HCT116 (cell line): ENCODE measurements at regions not wholly inside any gene's neighbourhood (a gene's known extent, or its start where the extent isn't known, plus 50 kb on each side); places are given as distances from the start of the nearest gene placed in this dataset.

Experiments
- ATAC-seq: fragments of 200-7000 bp; cut with Tn5 transposase; 2 replicates; pipeline ENCODE4 v1.9.1; 2020; ENCODE audit warnings: mild to moderate bottlenecking, moderate library complexity
- BruUV-seq: library from RNA; stranded (reverse); fragments of 400-500 nt; replicated peaks from 2 replicates; lab custom pipeline; 2021; lab: Mats Ljungman, UMichigan
- CTCF ChIA-PET: fragments of 300-600 bp; sonication (Branson Sonifier 250); formaldehyde crosslinking; loops from one replicate; lab custom pipeline; 2021; ENCODE audit warnings: antibody characterized with exemption; lab: Charles Lee
- POLR2A ChIA-PET: fragments of 300-600, 350-600 bp; sonication (Branson Sonifier 250); formaldehyde crosslinking; loops from one replicate; lab custom pipeline; 2021; ENCODE audit warnings: antibody characterized with exemption; lab: Charles Lee
- RAD21 ChIA-PET, 2 experiments: fragments of 300-600 bp; sonication (Branson Sonifier 250); formaldehyde crosslinking; loops; one replicate each; lab custom pipeline; 2023; ENCODE audit warnings: low total read pairs in 2 of 2; ENCODE audit not compliant: uncharacterized antibody in 2 of 2, unreplicated experiment in 2 of 2, low non-redundant PET in 1 of 2; lab: Charles Lee
- DNase-seq: peaks from one replicate; pipeline ENCODE4 v3.0.0-alpha.2; 2010; ENCODE audit warnings: low read depth, low spot score
- H2AFZ ChIP-seq: fragments of 200-600 bp; shearing (Covaris generic), sonication (generic); 2 replicates; pipeline ENCODE4 v1.6.1; 2017; ENCODE audit warnings: low read depth, mixed run types, mixed read lengths, antibody characterized with exemption, low read length; ENCODE audit not compliant: poor library complexity, severe bottlenecking
- H3K27ac ChIP-seq: 2 replicates; pipeline ENCODE4 v1.5.1; 2012; ENCODE audit warnings: low read depth, low read length
- H3K27me3 ChIP-seq: fragments of 200-600 bp; sonication (generic); 2 replicates; pipeline ENCODE4 v1.6.1; 2016; ENCODE audit warnings: mixed run types, low read length, mixed read lengths; ENCODE audit not compliant: insufficient read depth
- H3K36me3 ChIP-seq, 2 experiments: fragments of 200-500 bp in 1 of 2; fragments of 200-600 bp in 1 of 2; sonication (Bioruptor generic) in 1 of 2; sonication (generic) in 1 of 2; 2 replicates each; pipeline versions ENCODE4 v1.5.1 to v1.6.1; 2014 to 2016; ENCODE audit warnings: low read length in 2 of 2, inconsistent platforms in 1 of 2, mixed read lengths in 1 of 2, mixed run types in 1 of 2; ENCODE audit not compliant: insufficient read depth in 2 of 2, control insufficient read depth in 1 of 2
- H3K4me1 ChIP-seq, 2 experiments: fragments of 200-600 bp in 1 of 2; sonication (generic) in 1 of 2; 2 replicates each; pipeline versions ENCODE4 v1.5.1 to v1.6.1; 2012 to 2017; ENCODE audit warnings: low read length in 2 of 2, inconsistent platforms in 1 of 2, mild to moderate bottlenecking in 1 of 2, mixed read lengths in 1 of 2, mixed run types in 1 of 2, moderate library complexity in 1 of 2; ENCODE audit not compliant: insufficient read depth in 2 of 2, control insufficient read depth in 1 of 2
- H3K4me2 ChIP-seq: fragments of 200-600 bp; sonication (generic); 2 replicates; pipeline ENCODE4 v1.6.1; 2017; ENCODE audit warnings: mixed run types, low read length, mixed read lengths
- H3K4me3 ChIP-seq, 2 experiments: fragments of 200-600 bp in 1 of 2; sonication (generic) in 1 of 2; replicated peaks in 1 of 2; 2 replicates each; pipeline ENCODE4 v1.5.1; 2011 to 2016; ENCODE audit warnings: low read length in 2 of 2, control low read depth in 1 of 2, low read depth in 1 of 2, mild to moderate bottlenecking in 1 of 2, mixed read lengths in 1 of 2, mixed run types in 1 of 2
- H3K79me2 ChIP-seq: fragments of 200-600 bp; sonication (generic); 2 replicates; pipeline ENCODE4 v1.6.1; 2017; ENCODE audit warnings: mild to moderate bottlenecking, mixed run types, low read length, moderate library complexity, mixed read lengths; ENCODE audit not compliant: insufficient read depth
- H3K9ac ChIP-seq: fragments of 200-600 bp; sonication (generic); 2 replicates; pipeline ENCODE4 v1.6.1; 2016; ENCODE audit warnings: low read length, mixed read lengths
- H3K9me2 ChIP-seq: fragments of 200-600 bp; sonication (generic), shearing (Covaris generic); 2 replicates; pipeline ENCODE4 v1.6.1; 2017; ENCODE audit warnings: mixed run types, mild to moderate bottlenecking, moderate library complexity; ENCODE audit not compliant: insufficient read depth
- H3K9me3 ChIP-seq, 2 experiments: fragments of 200-500 bp in 1 of 2; fragments of 200-600 bp in 1 of 2; sonication (Bioruptor generic) in 1 of 2; sonication (generic) in 1 of 2; 2 replicates each; pipeline ENCODE4 v1.6.1; 2014 to 2017; ENCODE audit warnings: low read length in 2 of 2, mixed read lengths in 2 of 2, inconsistent platforms in 1 of 2, low read depth in 1 of 2, mild to moderate bottlenecking in 1 of 2, mixed run types in 1 of 2, moderate library complexity in 1 of 2; ENCODE audit not compliant: control insufficient read depth in 1 of 2, insufficient read depth in 1 of 2
- H4K20me1 ChIP-seq: fragments of 200-600 bp; sonication (generic), shearing (Covaris generic); 2 replicates; pipeline ENCODE4 v1.6.1; 2017; ENCODE audit warnings: mixed run types, mild to moderate bottlenecking, moderate library complexity; ENCODE audit not compliant: insufficient read depth
- JUND ChIP-seq: IDR thresholded peaks from 2 replicates; pipeline ENCODE4 v1.6.1; 2012
- ZNF274 ChIP-seq: fragments of 200-500 bp; sonication (Bioruptor generic); IDR thresholded peaks from 2 replicates; pipeline ENCODE4 v1.6.1; 2014; ENCODE audit warnings: mild to moderate bottlenecking, low read depth, low read length, inconsistent platforms
- intact Hi-C: fragments of 100-400 bp; cut with micrococcal nuclease; formaldehyde crosslinking; loops from 2 replicates; pipeline ENCODE4 v1.10.0; 2022
- TF ChIP-seq, protein P1 (sequence below): IDR thresholded peaks from 2 replicates; pipeline ENCODE4 v1.6.1; 2012; ENCODE audit warnings: low read depth
- TF ChIP-seq, protein P2 (sequence below): IDR thresholded peaks from 2 replicates; pipeline ENCODE4 v1.6.1; 2012

DNA sequence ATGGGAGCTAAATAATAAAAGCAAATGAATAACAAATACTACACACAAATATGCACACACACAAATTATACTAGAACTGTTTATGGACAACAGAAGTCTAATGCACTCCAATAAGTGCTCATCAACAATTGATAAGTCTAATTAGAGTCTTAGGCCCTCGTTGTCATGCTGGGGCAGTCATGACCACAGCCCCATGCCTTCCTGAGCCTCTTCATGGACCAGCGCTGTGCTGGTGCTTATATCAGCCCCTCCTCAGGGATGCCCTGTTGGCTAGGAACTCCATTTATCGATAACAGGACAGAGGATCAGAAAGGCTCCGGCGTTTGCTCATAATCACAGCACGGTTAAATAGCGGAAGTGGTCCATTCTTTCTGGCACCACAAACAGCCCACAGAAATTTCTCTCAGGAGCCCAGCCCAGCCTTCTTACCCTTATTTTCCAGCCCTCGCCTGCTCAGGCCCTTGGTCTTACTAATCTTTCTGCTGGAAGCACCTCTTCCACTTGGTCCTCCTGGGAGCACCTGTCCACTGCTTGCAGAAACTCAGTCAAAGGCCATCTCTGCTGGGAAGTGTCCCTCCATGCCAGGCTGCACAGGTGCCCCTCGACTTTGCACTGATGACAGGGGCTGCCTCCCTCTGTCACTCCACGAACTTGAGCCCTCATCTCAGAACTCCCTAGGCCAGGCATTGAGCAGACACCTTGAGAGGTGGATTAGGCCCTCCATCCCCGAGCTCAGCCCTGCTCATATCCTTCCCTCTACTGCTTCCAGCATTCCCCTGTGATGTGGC, 500.2 kb upstream of the HS6ST1 start:
- no peak overlapping the region for H3K9ac ChIP-seq

More for the DNA sequence above, 500.2 kb upstream of the HS6ST1 start:
- no peaks in the 10 kb centered on the region for H3K36me3 ChIP-seq
- POLR2A ChIA-PET = no interaction called here
- H3K9me3 ChIP-seq = no peaks in the 10 kb centered on the region
- no peak overlapping the region for H3K4me3 ChIP-seq
- H4K20me1 ChIP-seq = no peaks in the 10 kb centered on the region
- RAD21 ChIA-PET = no interaction called here
- no peak overlapping the region for H2AFZ ChIP-seq
- no peaks in the 10 kb centered on the region for H3K4me1 ChIP-seq
- H3K9me2 ChIP-seq = no peaks in the 10 kb centered on the region
- H3K79me2 ChIP-seq = no peaks in the 10 kb centered on the region
- ATAC-seq (no peak), DNase-seq (no peak)
- TF ChIP-seq ZNF274 (no peak), JUND (no peak)
- TF ChIP-seq, protein P1, sequence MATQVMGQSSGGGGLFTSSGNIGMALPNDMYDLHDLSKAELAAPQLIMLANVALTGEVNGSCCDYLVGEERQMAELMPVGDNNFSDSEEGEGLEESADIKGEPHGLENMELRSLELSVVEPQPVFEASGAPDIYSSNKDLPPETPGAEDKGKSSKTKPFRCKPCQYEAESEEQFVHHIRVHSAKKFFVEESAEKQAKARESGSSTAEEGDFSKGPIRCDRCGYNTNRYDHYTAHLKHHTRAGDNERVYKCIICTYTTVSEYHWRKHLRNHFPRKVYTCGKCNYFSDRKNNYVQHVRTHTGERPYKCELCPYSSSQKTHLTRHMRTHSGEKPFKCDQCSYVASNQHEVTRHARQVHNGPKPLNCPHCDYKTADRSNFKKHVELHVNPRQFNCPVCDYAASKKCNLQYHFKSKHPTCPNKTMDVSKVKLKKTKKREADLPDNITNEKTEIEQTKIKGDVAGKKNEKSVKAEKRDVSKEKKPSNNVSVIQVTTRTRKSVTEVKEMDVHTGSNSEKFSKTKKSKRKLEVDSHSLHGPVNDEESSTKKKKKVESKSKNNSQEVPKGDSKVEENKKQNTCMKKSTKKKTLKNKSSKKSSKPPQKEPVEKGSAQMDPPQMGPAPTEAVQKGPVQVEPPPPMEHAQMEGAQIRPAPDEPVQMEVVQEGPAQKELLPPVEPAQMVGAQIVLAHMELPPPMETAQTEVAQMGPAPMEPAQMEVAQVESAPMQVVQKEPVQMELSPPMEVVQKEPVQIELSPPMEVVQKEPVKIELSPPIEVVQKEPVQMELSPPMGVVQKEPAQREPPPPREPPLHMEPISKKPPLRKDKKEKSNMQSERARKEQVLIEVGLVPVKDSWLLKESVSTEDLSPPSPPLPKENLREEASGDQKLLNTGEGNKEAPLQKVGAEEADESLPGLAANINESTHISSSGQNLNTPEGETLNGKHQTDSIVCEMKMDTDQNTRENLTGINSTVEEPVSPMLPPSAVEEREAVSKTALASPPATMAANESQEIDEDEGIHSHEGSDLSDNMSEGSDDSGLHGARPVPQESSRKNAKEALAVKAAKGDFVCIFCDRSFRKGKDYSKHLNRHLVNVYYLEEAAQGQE = no peak
- TF ChIP-seq, protein P2, sequence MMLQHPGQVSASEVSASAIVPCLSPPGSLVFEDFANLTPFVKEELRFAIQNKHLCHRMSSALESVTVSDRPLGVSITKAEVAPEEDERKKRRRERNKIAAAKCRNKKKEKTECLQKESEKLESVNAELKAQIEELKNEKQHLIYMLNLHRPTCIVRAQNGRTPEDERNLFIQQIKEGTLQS = no peak
- intact Hi-C loops = no loop called here
- CTCF ChIA-PET = no interaction called here
- BruUV-seq = no TSS peak
- H3K4me2 ChIP-seq = no peak overlapping the region
- H3K27ac ChIP-seq = no peak overlapping the region
- H3K27me3 ChIP-seq = peaks cover 68% of the 10 kb centered on the region
